ENCODE measurements at regions not wholly inside any gene's neighbourhood (a gene's known extent, or its start where the extent isn't known, plus 50 kb on each side); places are given as distances from the start of the nearest gene placed in this dataset.
"Not testable (repeated sequence)": the region's sequence is repeated elsewhere in the genome, so short reads cannot be mapped to it uniquely, and the experiment has no call there.

DNA sequence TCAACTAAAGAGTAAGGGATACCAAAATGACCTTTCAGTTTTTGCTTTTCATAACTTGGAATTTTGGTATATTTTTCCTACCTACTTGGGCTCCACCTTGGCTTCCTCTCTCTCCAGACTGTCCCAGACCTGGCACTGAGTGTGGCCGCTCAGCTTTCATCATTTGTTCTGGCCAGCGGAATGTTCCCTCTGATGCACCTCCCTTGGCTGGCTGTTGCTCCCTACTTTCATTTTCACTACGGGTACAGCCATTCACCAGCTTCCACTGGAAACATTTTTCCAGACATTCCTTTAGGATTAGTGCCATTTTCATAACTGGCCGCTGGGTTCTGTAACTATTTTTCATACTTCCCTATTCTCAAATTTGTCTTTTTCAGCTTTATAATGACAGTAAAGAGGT is 487.4 kb downstream of the TENT5A start:
- no peak overlapping the region for H3K4me3 ChIP-seq (ENCODE audit: low read depth, low read length)
- DNase-seq (ENCODE audit: low read depth): no peak
- TF ChIP-seq, protein P1, sequence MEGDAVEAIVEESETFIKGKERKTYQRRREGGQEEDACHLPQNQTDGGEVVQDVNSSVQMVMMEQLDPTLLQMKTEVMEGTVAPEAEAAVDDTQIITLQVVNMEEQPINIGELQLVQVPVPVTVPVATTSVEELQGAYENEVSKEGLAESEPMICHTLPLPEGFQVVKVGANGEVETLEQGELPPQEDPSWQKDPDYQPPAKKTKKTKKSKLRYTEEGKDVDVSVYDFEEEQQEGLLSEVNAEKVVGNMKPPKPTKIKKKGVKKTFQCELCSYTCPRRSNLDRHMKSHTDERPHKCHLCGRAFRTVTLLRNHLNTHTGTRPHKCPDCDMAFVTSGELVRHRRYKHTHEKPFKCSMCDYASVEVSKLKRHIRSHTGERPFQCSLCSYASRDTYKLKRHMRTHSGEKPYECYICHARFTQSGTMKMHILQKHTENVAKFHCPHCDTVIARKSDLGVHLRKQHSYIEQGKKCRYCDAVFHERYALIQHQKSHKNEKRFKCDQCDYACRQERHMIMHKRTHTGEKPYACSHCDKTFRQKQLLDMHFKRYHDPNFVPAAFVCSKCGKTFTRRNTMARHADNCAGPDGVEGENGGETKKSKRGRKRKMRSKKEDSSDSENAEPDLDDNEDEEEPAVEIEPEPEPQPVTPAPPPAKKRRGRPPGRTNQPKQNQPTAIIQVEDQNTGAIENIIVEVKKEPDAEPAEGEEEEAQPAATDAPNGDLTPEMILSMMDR (IDR thresholded peaks at IDR 0.05; ENCODE audit: control insufficient read depth, extremely low read depth, insufficient read depth): no peak

- TF ChIP-seq, protein P1 (IDR thresholded peaks at IDR 0.05; ENCODE audit: control insufficient read depth, extremely low read depth, insufficient read depth): no peak
These were observed 488.8 kb downstream of the TENT5A start for GRCh38 chr6:81263531-81264168.

GRCh38 chr6:81262656-81263055 is 489.8 kb downstream of the TENT5A start:
- DNase-seq (ENCODE audit: low read depth): no peak
- TF ChIP-seq, protein P1 (IDR thresholded peaks at IDR 0.05; ENCODE audit: control insufficient read depth, extremely low read depth, insufficient read depth): no peak
- H3K4me3 ChIP-seq (ENCODE audit: low read depth, low read length): no peak overlapping the region

More at GRCh38 chr6:81263531-81264168, 488.8 kb downstream of the TENT5A start:
- H3K4me3 ChIP-seq (ENCODE audit: low read depth, low read length): no peak overlapping the region
- no peak for DNase-seq (ENCODE audit: low read depth)

DNA sequence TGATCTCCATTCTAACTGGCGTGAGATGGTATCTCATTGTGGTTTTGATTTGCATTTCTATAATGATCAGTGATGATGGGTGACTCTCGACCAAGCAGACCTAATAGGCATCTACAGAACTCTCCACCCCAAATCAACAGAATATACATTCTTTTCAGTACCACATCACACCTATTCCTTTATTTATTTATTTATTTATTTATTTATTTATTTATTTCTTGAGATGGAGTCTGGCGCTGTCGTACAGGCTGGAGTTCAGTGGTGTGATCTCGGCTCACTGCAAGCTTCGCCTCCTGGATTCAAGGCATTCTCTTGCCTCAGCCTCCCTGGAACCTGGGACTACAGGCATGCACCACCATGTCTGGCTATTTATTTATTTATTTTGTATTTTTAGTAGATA is 496.3 kb downstream of the TENT5A start:
- not testable (repeated sequence) for DNase-seq (ENCODE audit: low read depth); H3K4me3 ChIP-seq (ENCODE audit: low read depth, low read length)

- TF ChIP-seq, protein P1 (IDR thresholded peaks at IDR 0.05; ENCODE audit: control insufficient read depth, extremely low read depth, insufficient read depth): no peak
- no peak overlapping the region for H3K4me3 ChIP-seq (ENCODE audit: low read depth, low read length)
- DNase-seq (ENCODE audit: low read depth): no peak
These were observed 498.7 kb downstream of the TENT5A start for GRCh38 chr6:81253821-81254220.

DNA sequence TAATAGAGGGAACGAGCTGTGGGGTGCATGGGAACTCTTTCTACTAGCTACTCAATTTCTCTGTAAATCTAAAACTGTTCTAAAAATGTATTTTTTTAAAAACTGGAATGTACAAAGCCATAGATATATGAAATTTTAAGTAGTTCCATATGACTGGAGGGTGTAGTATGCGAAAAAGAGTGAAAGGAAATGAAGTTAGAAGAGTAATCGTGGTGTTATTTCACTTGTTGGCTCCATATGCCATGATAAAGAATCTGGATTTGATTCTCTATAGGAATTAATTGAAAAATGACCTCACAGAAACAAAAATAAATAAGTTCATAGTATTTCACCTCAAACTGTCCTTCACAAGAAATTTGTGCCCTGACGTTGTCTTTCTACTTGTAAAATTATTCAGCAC is 500.2 kb downstream of the TENT5A start:
- TF ChIP-seq, protein P1 (IDR thresholded peaks at IDR 0.05; ENCODE audit: control insufficient read depth, extremely low read depth, insufficient read depth): no peak
- no peak overlapping the region for H3K4me3 ChIP-seq (ENCODE audit: low read depth, low read length)
- no peak for DNase-seq (ENCODE audit: low read depth)

GRCh38 chr6:81246200-81246599 is 506.3 kb downstream of the TENT5A start:
- DNase-seq (ENCODE audit: low read depth): no peak
- H3K4me3 ChIP-seq (ENCODE audit: low read depth, low read length): no peak overlapping the region
- TF ChIP-seq, protein P1 (IDR thresholded peaks at IDR 0.05; ENCODE audit: control insufficient read depth, extremely low read depth, insufficient read depth): no peak

Data from LNCaP clone FGC (cell line).